Coronary artery (tissue), 2 donors: ENCODE measurements at regions not wholly inside any gene's neighbourhood (a gene's known extent, or its start where the extent isn't known, plus 50 kb on each side); places are given as distances from the start of the nearest gene placed in this dataset.

Experiments used
- DNase-seq: peaks from one replicate; pipeline ENCODE4 v3.0.0-alpha.2; 2017; ENCODE audit warnings: low spot score
- H3K27ac ChIP-seq, 2 donors: fragments of 200-600 bp; sonication (generic); one replicate each; pipeline ENCODE4 v1.5.1; 2016 to 2019
- H3K4me3 ChIP-seq: fragments of 200-600 bp; sonication (generic); 2 replicates; pipeline ENCODE4 v1.5.1; 2016; ENCODE audit warnings: mild to moderate bottlenecking, moderate library complexity
- TF ChIP-seq, protein P1 (sequence below): fragments of 200-600 bp; sonication (generic); IDR thresholded peaks from one replicate; pipeline ENCODE4 v1.5.1; 2019; ENCODE audit warnings: antibody characterized with exemption

DNA sequence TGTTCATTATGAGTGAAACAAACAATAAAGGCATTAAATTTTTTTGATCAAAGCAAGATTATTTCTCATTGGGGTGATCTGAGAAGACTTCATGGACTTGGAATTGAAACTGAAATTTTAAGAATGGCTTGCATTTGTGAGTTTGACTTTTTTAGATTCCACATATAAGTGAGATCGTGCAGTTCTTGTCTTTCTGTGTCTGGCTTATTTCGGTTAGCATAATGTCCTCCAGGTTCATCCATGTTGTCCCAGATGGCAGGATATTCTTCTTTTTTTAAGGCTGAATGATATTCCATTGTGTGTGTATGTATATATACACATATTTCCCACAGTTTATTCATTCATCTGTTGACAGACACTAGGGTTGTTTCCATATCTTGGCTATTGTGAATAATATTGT is 716.5 kb downstream of the PRELID2 start:
- H3K4me3 ChIP-seq, result no peak overlapping the region
- DNase-seq, result no peak
- H3K27ac ChIP-seq, result no peak overlapping the region
- TF ChIP-seq, protein P1, sequence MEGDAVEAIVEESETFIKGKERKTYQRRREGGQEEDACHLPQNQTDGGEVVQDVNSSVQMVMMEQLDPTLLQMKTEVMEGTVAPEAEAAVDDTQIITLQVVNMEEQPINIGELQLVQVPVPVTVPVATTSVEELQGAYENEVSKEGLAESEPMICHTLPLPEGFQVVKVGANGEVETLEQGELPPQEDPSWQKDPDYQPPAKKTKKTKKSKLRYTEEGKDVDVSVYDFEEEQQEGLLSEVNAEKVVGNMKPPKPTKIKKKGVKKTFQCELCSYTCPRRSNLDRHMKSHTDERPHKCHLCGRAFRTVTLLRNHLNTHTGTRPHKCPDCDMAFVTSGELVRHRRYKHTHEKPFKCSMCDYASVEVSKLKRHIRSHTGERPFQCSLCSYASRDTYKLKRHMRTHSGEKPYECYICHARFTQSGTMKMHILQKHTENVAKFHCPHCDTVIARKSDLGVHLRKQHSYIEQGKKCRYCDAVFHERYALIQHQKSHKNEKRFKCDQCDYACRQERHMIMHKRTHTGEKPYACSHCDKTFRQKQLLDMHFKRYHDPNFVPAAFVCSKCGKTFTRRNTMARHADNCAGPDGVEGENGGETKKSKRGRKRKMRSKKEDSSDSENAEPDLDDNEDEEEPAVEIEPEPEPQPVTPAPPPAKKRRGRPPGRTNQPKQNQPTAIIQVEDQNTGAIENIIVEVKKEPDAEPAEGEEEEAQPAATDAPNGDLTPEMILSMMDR, result no peak

DNA sequence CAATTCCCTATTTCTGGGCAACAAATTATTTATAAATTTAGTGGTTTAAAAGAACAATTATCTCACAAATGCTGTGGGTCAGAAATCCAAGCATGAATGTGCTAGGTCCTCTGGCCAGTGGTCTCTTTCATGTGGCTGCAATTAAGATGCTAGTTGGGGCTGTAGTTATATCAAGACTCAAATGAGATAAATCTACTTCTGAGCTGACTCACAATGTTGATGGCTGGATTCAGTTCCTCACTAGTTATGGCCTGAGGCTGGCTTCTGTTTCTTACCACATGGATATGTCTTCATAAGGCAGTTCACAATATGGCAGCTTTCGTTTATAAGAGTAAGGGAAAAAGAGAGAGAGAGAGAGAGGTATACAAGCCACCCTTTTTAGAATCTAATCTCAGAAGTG is 717.0 kb downstream of the PRELID2 start:
- TF ChIP-seq, protein P1, result no peak
- Histone ChIP-seq H3K27ac (no peak overlapping the region), H3K4me3 (no peak overlapping the region)
- DNase-seq, result no peak

DNA sequence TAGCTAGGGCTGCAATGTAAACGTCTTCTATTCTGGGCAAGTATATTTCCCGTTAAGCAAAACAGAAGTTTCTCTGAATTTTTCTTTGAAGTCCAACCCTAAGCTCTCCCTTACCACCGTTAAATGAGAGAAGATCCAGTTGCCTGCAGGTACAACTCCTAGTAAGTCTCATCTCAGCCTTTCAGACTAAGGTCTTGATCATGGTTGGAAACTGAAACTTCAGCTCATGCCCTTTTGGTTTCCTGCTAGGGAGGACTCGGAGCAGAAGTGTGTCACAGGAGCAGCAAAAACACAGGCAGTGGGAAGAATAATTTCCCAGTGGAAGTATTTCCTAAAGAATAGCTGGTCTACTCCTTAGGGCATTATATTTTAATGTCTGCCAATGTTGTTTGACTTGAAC is 717.9 kb downstream of the PRELID2 start:
- H3K4me3 ChIP-seq, result no peak overlapping the region
- TF ChIP-seq, protein P1, result no peak
- no peak for DNase-seq
- no peak overlapping the region for H3K27ac ChIP-seq

DNA sequence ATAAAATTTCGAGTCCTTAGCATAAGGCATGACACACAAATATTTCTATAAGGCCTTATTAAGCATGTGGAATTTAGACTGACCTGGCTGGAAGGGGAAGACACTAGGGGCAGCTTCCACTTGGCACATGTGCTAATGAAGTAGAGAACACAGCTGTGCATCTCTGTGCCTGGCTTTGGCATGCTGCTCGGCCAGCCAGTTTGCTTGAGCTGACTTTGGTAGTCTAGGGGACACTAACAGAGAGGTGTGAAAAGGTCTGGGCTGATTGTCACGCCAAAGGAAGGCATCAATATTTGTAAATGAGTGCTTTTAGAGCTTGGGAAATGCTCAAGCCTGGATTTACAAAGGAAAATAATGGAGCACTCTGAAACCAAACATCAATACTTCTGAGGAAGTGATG is 723.7 kb downstream of the PRELID2 start:
- no peak overlapping the region for H3K27ac ChIP-seq
- H3K4me3 ChIP-seq, result no peak overlapping the region
- no peak for DNase-seq
- TF ChIP-seq, protein P1, result no peak

DNA sequence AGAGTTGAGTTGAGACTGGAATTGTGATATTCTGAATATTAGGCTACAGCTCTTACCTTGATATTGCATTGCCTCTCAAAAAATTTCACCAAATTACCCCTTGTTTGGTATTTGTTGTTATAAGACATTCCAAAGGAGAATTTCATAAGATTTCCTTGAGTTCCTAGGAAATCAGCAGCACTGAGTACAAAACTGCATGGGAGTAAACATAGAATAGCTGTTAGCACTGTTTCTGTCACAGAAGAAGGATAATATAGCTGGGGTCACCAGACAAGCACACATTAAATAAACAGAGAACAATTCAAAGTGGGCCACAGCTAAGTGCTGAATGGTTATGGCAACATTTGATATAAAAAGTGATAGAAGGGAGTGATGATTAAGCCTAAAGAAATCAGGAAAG is 724.3 kb downstream of the PRELID2 start:
- TF ChIP-seq, protein P1, result no peak
- no peak for DNase-seq
- no peak overlapping the region for H3K4me3 ChIP-seq
- H3K27ac ChIP-seq, result no peak overlapping the region

DNA sequence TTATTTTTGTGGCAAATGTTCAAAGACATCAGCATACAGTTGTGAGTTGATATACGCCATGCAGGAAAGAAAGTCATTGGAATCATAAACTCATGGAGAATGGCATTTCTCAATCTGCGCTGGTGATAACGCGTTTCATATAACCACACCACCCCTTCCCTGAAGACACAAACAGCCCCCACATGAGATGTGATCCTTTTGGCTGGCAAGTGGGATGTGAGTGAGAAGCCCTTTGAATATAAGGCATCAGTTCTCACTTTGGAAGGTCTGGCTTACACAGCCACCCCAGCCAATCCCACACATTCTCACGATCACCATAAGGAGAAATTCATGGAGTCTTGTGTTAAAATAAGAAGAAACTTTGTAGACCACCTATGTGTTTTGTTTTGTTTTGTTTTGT is 725.0 kb downstream of the PRELID2 start:
- H3K27ac ChIP-seq, result no peak overlapping the region
- no peak overlapping the region for H3K4me3 ChIP-seq
- no peak for DNase-seq
- TF ChIP-seq, protein P1, result no peak

DNA sequence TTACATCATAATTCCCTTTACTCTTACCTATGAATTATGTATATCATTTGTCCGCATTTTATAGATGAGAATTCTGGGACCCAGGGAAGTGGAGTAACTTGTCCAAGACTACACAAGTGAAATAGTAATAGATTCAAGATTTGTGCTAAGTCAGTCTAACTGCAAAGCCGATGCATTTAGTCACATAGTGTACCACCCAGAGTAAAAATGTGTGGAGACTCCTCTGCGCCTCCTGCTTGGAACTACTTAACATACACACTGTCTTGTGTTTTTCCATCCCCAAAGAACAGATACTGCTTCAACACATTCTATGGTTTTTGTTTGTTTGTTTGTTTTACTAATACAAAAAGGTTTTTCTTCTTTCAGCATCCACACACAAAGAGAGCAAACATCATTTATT is 729.8 kb downstream of the PRELID2 start:
- DNase-seq, result no peak
- H3K27ac ChIP-seq, result no peak overlapping the region
- TF ChIP-seq, protein P1, result no peak

More for the DNA sequence above, 729.8 kb downstream of the PRELID2 start:
- no peak overlapping the region for H3K4me3 ChIP-seq
